AG10803 (cell line): ENCODE measurements at regions not wholly inside any gene's neighbourhood (a gene's known extent, or its start where the extent isn't known, plus 50 kb on each side); places are given as distances from the start of the nearest gene placed in this dataset.
"Not testable (repeated sequence)": the region's sequence is repeated elsewhere in the genome, so short reads cannot be mapped to it uniquely, and the experiment has no call there.

ENCODE experiments used
- DNase-seq: peaks from one replicate; pipeline ENCODE4 v3.0.0; 2010; ENCODE audit warnings: low read depth
- H3K4me3 ChIP-seq: 2 replicates; pipeline ENCODE4 v1.5.1; 2011; ENCODE audit warnings: mild to moderate bottlenecking, low read length, control low read depth
- CTCF ChIP-seq: conservative IDR thresholded peaks from 2 replicates; pipeline ENCODE4 v1.5.1; 2011; ENCODE audit warnings: mild to moderate bottlenecking, low read length, control low read depth, inconsistent platforms

GRCh38 chr1:65615859-65616258, 176.8 kb upstream of the PDE4B start:
- no peak for TF ChIP-seq CTCF
- DNase-seq: no peak

GRCh38 chr1:65621721-65622120, 171.0 kb upstream of the PDE4B start:
- peak; percentile 8 for DNase-seq
- H3K4me3 ChIP-seq: not testable (repeated sequence)

More at GRCh38 chr1:65615859-65616258, 176.8 kb upstream of the PDE4B start:
- no peak overlapping the region for H3K4me3 ChIP-seq

- no peak for DNase-seq
- no peak overlapping the region for H3K4me3 ChIP-seq
- peak; percentile 25 for TF ChIP-seq CTCF
Observed at GRCh38 chr1:65623895-65624294, 168.8 kb upstream of the PDE4B start.

GRCh38 chr1:65625528-65625927, 167.2 kb upstream of the PDE4B start:
- TF ChIP-seq CTCF: no peak
- H3K4me3 ChIP-seq: no peak overlapping the region
- DNase-seq: no peak

GRCh38 chr1:65626003-65626402, 166.7 kb upstream of the PDE4B start:
- no peak for TF ChIP-seq CTCF
- DNase-seq: no peak
- H3K4me3 ChIP-seq: no peak overlapping the region

- H3K4me3 ChIP-seq: no peak overlapping the region
- TF ChIP-seq CTCF: no peak
- DNase-seq: no peak
Observed at GRCh38 chr1:65629788-65630187, 162.9 kb upstream of the PDE4B start.

- TF ChIP-seq CTCF: no peak
- H3K4me3 ChIP-seq: no peak overlapping the region
- no peak for DNase-seq
Observed at GRCh38 chr1:65630855-65631254, 161.8 kb upstream of the PDE4B start.

- H3K4me3 ChIP-seq: no peak overlapping the region
- no peak for DNase-seq
- TF ChIP-seq CTCF: no peak
Observed at GRCh38 chr1:65632235-65632634, 160.5 kb upstream of the PDE4B start.
